Colonic mucosa (tissue), 4 donors: ENCODE measurements at regions not wholly inside any gene's neighbourhood (a gene's known extent, or its start where the extent isn't known, plus 50 kb on each side); places are given as distances from the start of the nearest gene placed in this dataset.

Experiments used
- DNase-seq: peaks from one replicate; pipeline ENCODE4 v3.0.0-alpha.2; 2020
- H3K27ac ChIP-seq: fragments of 200-600 bp; one replicate; pipeline ENCODE4 v1.8.0; 2021
- H3K27me3 ChIP-seq: fragments of 200-600 bp; one replicate; pipeline ENCODE4 v1.8.0; 2021
- H3K36me3 ChIP-seq: fragments of 200-600 bp; one replicate; pipeline ENCODE4 v1.8.0; 2021
- H3K4me1 ChIP-seq: fragments of 200-600 bp; one replicate; pipeline ENCODE4 v1.8.0; 2021; ENCODE audit warnings: mild to moderate bottlenecking
- H3K4me3 ChIP-seq: fragments of 200-600 bp; one replicate; pipeline ENCODE4 v1.8.0; 2021
- H3K9ac ChIP-seq, 2 donors: one replicate each; pipeline ENCODE4 v1.7.0; 2013; ENCODE audit warnings: control low read depth in 2 of 2, low read depth in 2 of 2, low read length in 2 of 2
- H3K9me3 ChIP-seq: fragments of 200-600 bp; one replicate; pipeline ENCODE4 v1.8.0; 2021
- CTCF ChIP-seq: fragments of 200-600 bp; IDR thresholded peaks from one replicate; pipeline ENCODE4 v1.8.0; 2022; ENCODE audit warnings: antibody characterized with exemption, mild to moderate bottlenecking
- intact Hi-C: fragments of 100-400 bp; cut with DNase I; formaldehyde crosslinking; loops from one replicate; pipeline ENCODE4 v1.14.1; 2022
- donor health status: healthy.
- donor health status: DM: no; HTN: no; CAD: no.
- donor health status: DM: no; HTN: no; CAD: no.

DNA sequence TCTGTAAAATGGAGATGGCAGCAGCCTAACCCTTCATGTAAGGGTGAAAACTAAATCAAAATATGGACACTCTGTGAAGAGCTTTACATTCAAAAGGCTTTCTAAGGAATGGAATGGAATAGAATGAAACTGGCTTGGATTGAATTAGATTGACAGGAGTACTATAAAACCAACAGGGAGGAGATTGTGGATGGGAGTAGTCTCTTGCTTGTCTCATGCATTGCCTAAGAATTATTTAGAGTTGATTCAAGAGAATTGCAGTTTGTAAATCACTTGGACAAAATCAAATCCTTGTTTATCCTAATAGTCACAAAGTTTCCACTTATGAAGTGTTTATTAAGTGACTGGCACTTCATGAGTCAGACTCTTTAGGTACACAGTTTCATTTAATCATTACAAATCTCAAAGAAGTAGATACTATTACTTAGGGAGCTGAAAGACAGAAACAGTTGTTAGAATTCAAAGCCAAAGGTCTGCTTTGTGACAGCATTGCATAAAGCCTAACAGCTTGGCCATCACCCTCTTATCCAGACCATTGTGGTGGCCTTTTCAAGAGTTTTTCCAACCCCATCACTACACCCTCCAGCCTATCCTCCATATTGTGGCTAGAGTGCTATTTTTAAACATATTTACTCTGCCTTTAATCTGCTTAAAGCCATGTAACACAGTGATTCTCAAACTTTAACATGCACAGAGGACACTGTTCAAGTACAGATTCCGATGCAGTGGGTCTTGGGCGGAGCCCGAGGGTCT, 91.9 kb upstream of the GHITM start:
- Histone ChIP-seq H3K27ac (no peak overlapping the region), H3K9me3 (no peaks in the 10 kb centered on the region), H3K27me3 (no peaks in the 10 kb centered on the region), H3K4me3 (no peak overlapping the region), H3K9ac (no peak overlapping the region), H3K36me3 (no peaks in the 10 kb centered on the region), H3K4me1 (no peaks in the 10 kb centered on the region)
- intact Hi-C loops = no loop called here
- no peak for TF ChIP-seq CTCF
- DNase-seq = no peak

DNA sequence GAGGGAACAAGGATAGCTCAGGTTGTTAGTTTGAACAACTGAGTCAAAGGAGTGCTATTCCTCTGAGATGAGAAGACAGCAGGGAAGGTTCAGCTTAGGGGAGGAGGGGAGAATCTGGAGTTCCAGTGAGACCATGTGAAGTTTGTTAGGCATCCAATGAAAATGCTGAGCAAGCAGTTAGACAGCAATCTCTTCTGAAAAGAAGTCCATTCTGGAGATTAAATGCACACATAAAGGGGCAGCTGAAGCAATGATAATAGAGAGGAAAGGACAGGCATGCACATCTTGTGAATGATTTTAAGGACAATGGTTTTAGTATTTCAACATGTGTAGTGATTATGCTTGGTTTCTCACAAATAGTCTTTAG, 89.7 kb upstream of the GHITM start:
- Histone ChIP-seq H3K9me3 (no peaks in the 10 kb centered on the region), H3K4me1 (no peaks in the 10 kb centered on the region), H3K27me3 (no peaks in the 10 kb centered on the region), H3K9ac (no peak overlapping the region), H3K27ac (no peak overlapping the region), H3K36me3 (no peaks in the 10 kb centered on the region), H3K4me3 (no peak overlapping the region)
- intact Hi-C loops = no loop called here
- DNase-seq = no peak
- no peak for TF ChIP-seq CTCF

DNA sequence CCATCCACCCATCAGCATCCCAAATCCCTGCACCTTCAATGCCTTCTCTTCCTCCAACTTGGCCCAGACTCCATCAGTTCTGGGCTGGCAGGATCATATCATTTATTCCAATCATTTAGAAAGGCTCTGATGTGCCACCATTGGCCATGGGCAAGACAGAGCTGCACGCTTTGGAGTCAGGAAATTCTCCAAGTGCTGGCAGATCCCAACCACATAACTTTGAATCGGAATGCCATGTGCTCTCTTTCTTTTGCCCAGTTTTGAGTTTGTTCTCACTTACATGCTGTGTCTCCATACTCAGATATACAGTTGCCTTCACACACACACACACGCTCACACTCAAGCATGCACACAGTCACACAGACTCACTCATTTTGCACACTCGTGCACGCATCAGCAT, 85.7 kb upstream of the GHITM start:
- Histone ChIP-seq H3K4me1 (no peaks in the 10 kb centered on the region), H3K9me3 (no peaks in the 10 kb centered on the region), H3K36me3 (no peaks in the 10 kb centered on the region), H3K9ac (no peak overlapping the region), H3K27me3 (no peaks in the 10 kb centered on the region), H3K4me3 (no peak overlapping the region), H3K27ac (no peak overlapping the region)
- DNase-seq = no peak
- intact Hi-C loops = no loop called here
- TF ChIP-seq CTCF = no peak

DNA sequence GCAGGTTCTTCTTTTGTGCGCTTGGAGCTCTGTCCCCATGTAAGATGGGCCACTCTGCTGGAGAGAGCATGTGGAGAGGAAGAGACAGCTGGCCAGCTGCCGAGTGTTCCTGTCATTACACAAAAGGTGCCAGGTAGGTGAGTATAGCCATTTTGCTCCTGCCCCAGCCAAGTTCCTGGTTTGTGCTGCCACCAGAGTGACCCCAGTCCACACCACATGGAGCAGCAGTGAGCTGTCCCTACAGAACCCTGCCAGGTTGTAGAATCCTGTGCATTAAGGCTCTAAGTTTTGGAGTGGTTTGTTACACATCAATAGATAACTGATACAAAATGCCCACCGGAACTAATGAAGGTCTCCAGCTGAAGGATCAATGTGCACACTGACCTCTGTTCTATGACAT, 84.6 kb upstream of the GHITM start:
- Histone ChIP-seq H3K9me3 (no peaks in the 10 kb centered on the region), H3K4me1 (no peaks in the 10 kb centered on the region), H3K4me3 (no peak overlapping the region), H3K27me3 (no peaks in the 10 kb centered on the region), H3K27ac (no peak overlapping the region), H3K9ac (no peak overlapping the region), H3K36me3 (no peaks in the 10 kb centered on the region)
- DNase-seq = no peak
- no peak for TF ChIP-seq CTCF
- intact Hi-C loops = no loop called here

DNA sequence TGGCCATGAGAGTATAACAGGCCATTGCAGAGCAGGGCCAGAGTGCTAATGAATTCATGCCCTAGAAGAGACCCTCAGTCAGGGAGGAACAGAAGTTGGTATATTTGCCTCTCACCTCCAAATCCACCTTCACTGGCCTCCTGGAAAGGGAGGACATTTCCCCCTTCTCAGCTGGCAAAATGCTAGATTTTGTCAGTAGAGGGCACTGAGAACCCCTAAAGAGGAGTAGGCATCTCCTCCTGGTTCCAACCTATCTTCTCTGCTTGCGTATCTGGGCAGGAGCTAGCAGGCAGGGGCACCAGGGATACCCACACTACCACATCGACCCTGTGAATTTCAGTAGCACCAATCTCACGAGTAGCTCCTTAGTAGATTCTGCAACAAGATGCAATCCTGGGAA, 79.8 kb upstream of the GHITM start:
- intact Hi-C loops = no loop called here
- no peaks in the 10 kb centered on the region for H3K27me3 ChIP-seq
- TF ChIP-seq CTCF = no peak
- H3K36me3 ChIP-seq = no peaks in the 10 kb centered on the region
- H3K27ac ChIP-seq = no peak overlapping the region
- H3K9ac ChIP-seq = no peak overlapping the region
- no peaks in the 10 kb centered on the region for H3K9me3 ChIP-seq
- no peaks in the 10 kb centered on the region for H3K4me1 ChIP-seq
- H3K4me3 ChIP-seq = no peak overlapping the region
- no peak for DNase-seq
